ENCODE measurements at regions not wholly inside any gene's neighbourhood (a gene's known extent, or its start where the extent isn't known, plus 50 kb on each side); places are given as distances from the start of the nearest gene placed in this dataset.
A peak's percentile ranks its signal among the peaks of the same experiment; 100 is the strongest.
"Not testable (repeated sequence)": the region's sequence is repeated elsewhere in the genome, so short reads cannot be mapped to it uniquely, and the experiment has no call there.

DNA sequence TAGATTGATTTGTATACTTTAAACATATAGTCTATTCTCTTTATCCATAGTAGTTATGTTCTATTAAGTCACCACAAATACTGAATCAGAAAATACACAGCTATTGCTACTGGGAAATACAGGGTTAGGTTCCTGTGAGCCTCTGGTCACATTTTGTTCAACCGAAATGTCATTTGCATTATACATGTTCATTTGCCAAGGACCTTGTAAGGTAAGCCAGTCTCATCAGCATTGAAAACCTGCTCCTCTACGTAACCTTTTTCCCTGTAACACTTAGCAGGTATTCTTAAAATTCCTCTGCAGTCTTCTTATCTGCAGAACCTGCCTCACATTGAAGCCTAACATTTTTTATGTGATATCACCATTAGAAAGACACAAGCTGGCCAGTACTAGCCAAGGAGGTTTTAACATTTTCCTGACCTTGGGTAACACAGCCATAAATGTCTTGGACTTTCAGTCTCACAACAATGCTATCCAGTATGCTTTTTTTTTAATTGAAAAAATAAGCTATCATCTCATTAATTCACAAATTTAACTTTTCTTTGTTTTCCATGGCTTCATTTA lies 765.7 kb upstream of the IGFBP7 start:
- no peak for DNase-seq (ENCODE audit: low spot score)

GRCh38 chr4:57866468-57867171 lies 756.4 kb upstream of the IGFBP7 start:
- no peak for DNase-seq (ENCODE audit: low spot score)

- DNase-seq (ENCODE audit: low spot score): no peak
These were observed 755.1 kb upstream of the IGFBP7 start for GRCh38 chr4:57865264-57865663.

DNA sequence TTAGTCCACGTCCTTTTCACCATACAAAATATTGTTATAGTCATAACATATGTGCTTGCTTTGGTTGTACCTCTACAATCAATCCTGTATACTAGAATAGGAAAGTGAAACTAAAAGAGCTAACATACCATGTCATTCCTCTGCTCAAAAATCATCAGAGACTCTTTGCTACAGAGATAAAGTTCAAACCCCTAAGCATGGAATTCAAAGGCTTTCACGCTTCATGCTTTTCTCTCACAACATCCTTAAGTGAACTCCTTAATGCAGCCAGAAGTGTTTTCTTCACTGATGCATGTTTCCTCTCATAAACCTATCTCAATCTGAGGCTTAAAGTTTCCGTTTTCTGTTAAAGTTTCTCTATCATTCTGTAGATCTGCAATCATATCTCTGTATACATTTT lies 744.6 kb upstream of the IGFBP7 start:
- no peak for DNase-seq (ENCODE audit: low spot score)

DNA sequence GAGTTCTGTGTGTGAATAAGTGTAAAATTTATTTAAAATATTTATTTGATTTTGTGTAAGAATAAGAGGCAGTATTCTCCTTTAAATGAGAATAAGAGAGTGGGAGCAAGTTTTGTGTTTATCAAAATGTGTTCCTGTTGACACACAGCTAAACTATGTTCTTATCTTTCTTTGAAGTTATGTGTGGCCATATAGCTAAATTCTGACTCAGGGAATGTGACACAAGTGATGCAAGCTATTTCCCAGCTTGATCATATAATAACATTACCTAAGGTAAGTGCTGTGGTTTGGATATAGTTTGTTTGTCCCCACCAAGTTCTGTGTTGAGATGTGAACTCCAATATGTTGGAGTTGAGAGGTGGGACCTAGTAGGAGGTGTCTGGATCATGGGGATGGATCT lies 740.0 kb upstream of the IGFBP7 start:
- no peak for DNase-seq (ENCODE audit: low spot score)

GRCh38 chr4:57832083-57832482 lies 721.9 kb upstream of the IGFBP7 start:
- DNase-seq (ENCODE audit: low spot score): no peak

DNA sequence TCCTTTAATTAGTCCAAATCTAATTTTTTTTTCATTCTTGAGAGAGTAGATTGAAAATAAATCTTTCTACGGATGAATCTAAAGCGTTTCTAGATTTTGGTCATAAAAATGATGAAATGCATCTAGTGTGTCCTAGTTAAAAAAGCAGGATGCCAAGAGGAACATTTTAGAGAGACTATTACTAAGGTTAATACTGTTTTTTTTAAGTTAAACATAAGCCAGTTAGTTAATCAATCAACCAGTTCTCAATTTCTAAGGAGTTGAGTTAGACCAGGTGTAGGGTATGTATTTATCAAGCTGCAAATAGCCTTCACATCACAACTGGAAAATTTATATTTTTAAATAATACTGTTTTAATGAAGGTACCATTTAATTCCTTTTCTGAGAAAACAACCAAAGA lies 679.5 kb upstream of the IGFBP7 start:
- no peak for DNase-seq (ENCODE audit: low spot score)

DNA sequence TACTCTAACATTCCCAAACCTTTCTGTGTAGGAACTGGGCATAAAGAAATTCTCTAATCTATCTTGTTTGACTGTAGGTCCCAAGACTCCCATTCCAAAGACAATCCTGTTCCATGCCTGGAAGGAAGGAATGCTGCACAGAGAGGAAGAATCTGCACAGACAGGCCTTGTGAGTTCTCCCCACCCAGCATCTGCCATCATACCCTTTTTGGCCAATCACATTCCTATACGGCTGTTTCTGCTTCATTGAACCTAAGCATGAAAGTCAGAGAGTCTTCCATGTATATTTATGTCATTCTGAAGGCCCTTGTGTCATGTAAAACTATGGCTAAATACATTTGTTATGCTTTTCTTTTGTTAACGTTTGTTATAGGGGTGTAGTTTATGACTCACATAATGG lies 667.7 kb upstream of the IGFBP7 start:
- peak; percentile 7 for DNase-seq (ENCODE audit: low spot score)

DNA sequence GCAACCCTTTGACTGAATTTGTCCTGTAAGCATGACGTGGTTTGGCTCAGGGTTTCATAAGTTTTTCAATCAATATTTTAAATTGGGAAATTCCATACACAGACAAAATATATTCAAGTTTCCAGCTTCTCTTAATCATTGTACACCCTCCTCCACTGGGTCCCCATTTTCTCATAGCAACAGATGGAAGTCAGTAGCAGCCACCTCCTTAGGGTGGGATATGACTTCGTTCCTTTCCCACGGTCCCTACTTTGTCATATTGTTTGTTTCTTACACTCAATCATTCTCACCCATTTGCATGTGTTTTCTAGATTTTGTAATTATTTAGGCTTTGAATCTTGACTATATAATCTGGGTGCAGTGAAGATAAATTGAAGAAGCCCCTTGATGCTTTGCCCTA lies 664.5 kb upstream of the IGFBP7 start:
- no peak for DNase-seq (ENCODE audit: low spot score)

- DNase-seq (ENCODE audit: low spot score): no peak
These were observed 664.0 kb upstream of the IGFBP7 start for GRCh38 chr4:57774171-57774570.

DNA sequence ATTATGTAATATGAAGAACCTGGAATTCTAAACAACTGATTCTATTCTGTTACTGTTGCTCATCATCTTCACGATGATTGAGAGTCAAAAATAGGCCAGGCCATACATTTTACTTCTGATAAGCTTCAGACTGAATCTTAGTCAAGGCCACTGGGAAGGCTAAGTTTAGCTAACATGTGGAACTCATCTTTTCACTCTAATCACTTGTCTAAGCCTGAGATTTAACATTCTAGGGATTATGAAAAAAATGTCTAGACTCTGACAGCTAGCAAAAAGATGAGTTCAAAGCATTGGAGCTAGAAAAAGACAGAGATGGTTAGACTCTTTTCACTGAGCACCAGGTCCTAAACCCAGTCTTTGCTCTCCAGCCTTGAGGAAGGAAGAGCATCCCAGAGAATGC lies 656.2 kb upstream of the IGFBP7 start:
- DNase-seq (ENCODE audit: low spot score): no peak

- no peak for DNase-seq (ENCODE audit: low spot score)
These were observed 654.7 kb upstream of the IGFBP7 start for GRCh38 chr4:57764856-57765255.

DNA sequence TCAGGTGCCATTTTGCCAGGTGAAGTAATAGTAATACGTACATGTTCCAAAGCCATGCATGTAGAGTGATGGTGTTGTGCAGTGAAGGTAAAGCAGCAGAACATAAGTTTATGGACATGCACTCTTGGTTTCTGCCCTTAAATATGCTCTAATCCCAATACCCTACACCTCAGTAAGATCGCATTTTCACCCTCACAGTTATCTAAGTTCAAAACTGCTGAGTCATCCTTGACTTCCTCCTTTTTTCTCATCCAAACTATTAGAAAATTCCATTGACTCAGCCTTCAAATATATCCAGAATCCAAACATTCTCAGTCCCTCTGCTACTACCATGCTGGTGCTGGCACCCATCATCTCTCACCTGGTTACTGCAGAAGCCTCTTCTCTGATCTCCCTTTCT lies 652.9 kb upstream of the IGFBP7 start:
- no peak for DNase-seq (ENCODE audit: low spot score)

DNA sequence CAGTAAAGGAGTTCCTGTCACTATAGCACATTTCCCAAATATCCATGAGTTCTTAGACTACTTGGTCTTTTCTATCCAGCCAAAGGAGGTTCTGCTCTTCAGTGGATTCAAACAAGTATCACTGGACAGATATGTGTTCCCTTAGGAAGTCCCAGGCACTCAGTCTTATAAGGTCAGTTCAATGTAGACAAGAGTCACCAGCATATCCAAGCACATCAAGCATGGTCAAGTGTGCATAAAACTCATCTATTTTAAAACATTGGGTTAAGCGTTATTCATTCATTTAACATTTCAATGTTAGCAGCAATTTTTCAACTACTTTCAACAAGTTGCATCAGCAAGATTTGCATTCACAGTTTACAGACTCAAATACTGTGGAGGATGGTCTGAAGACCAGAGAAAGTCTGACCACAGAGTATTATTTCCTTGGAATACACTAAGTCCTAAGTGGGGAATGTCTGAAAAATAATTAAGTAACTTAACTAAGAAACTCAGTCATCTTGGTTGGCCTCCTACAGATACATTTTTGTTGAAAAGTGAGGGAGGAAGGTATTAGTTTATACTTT lies 630.5 kb upstream of the IGFBP7 start:
- DNase-seq (ENCODE audit: low spot score): no peak

DNA sequence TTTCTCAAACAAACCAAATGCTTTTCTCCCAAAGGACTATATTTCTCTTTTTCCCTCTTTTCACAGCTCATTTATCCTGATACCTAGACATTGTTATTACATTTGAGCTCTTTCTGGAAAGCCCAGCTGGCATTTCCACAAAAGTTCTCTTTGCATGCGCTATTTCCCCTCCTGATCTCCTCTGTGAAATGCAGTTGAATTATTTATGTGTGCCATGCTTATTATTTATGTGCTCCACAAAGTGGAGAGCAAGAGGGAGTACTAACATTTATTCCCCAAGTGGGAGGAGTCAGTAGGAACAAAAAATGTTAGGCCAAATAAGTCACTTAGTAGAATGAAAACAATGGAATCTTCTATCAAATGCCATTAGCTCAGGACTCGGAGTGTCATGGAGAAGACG lies 626.6 kb upstream of the IGFBP7 start:
- no peak for DNase-seq (ENCODE audit: low spot score)

DNA sequence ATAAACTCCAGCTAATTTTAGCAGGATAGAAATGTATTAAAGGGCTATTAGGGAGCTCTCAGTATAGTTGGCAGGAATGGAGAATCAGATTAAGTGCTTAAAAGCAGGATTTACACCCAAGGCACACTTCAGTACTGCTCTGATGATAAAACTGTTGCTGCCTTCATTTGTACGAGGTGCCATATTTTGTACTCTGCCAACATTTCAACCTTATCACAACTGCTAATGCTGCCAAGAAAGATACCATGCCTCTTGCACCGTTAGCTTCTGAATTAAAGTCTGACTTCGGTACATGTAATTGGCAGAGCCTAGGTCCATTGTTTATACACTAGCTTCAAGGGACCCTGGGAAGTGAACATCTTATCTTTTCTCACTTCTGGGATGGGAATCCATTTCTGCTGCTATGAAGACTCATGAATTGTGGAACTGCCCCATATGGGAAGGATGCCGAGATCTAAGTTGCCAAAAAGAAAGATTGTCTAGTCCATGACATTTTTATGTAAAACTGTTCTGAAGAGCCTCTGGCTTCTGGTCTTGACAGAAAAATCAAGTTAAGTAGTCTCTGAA lies 624.0 kb upstream of the IGFBP7 start:
- DNase-seq (ENCODE audit: low spot score): no peak

GRCh38 chr4:57729775-57730570 lies 619.8 kb upstream of the IGFBP7 start:
- not testable (repeated sequence) for DNase-seq (ENCODE audit: low spot score)

DNA sequence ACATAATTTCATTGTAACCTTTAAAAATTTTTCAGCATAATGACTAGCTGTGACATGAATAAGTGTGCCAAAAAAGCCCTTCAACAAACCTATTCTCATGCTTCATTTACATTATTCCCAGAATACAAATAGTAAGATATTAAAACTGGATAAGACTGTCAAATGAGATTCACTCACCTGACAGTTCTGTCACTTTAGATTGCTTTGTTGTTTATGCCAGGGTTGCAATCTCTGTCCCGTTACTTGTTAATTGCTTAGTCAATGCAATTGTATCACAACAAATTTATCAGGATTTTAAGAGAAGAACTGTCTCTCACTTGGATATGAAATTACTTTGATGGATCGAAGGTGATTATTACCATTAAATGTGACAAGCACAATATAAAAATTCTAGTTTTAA lies 616.0 kb upstream of the IGFBP7 start:
- no peak for DNase-seq (ENCODE audit: low spot score)

DNA sequence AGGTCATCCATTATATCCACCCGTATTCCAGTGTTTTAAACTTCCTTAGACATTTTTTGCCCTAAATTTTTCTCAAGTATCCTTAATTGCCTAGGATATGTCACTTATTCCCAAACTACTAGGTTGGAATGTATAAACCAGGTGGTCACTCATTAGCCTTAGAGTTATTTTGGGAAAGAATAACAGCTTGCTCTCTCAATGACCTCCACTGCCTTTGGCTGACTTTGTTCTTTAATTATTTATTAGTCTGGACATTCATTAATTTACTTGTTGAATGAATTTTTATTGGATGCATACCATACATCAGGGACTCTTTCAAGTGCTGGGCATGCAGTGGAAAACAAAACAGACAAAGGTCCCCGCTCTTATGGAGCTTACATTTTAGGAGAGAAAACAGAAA lies 609.3 kb upstream of the IGFBP7 start:
- no peak for DNase-seq (ENCODE audit: low spot score)

DNA sequence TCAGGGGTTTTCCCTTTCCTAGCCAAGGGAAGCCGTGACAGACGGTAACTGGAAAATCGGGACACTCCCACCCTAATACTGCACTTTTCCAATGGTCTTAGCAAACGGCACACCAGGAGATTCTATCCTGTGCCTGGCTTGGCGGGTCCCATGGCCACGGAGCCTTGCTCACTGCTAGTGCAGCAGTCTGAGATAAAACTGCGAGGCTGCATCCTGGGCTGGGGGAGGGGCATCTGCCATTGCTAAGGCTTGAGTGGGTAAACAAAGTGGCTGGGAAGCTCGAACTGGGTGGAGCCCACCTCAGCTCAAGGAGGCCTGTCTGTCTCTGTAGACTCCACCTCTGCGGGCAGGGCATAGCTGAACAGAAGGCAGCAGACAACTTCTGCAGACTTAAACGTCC lies 604.1 kb upstream of the IGFBP7 start:
- DNase-seq (ENCODE audit: low spot score): not testable (repeated sequence)

- DNase-seq (ENCODE audit: low spot score): no peak
These were observed 599.9 kb upstream of the IGFBP7 start for GRCh38 chr4:57710053-57710452.

DNA sequence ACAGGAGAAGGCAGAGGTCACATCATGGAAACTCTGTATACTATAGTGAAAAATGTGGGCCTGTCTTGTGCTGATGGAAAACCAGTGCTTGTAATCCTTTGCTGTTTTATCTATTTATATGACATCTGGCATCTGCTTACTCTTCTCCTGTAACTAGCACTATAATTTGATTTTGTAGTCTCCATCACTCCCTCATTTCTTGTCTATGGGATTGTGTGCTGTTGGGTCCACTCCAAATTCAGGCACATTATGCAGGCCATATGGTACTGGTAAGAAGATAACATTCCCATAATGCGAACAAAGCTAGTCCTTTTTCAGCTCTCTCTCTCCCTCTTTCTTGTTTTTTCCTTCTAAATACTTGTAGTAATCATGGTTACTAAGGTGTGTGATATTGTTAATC lies 581.2 kb upstream of the IGFBP7 start:
- DNase-seq (ENCODE audit: low spot score): no peak

- no peak for DNase-seq (ENCODE audit: low spot score)
These were observed 579.6 kb upstream of the IGFBP7 start for GRCh38 chr4:57689693-57690205.

Measured in iPS-NIHi11 (cell line).